Neuronal stem cell (in vitro differentiated cells): ENCODE measurements at regions not wholly inside any gene's neighbourhood (a gene's known extent, or its start where the extent isn't known, plus 50 kb on each side); places are given as distances from the start of the nearest gene placed in this dataset.
"Not testable (repeated sequence)": the region's sequence is repeated elsewhere in the genome, so short reads cannot be mapped to it uniquely, and the experiment has no call there.

ENCODE experiments used
- DNase-seq: peaks from one replicate; pipeline ENCODE4 v3.0.0-alpha.2; 2013; ENCODE audit warnings: low spot score
- H2AFZ ChIP-seq: one replicate; pipeline ENCODE4 v1.6.1; 2013; ENCODE audit warnings: mild to moderate bottlenecking, low read length, inconsistent platforms
- H2AK5ac ChIP-seq: 2 replicates; pipeline ENCODE4 v1.6.1; 2013; ENCODE audit warnings: low read depth, mild to moderate bottlenecking, inconsistent platforms, low read length, moderate library complexity, mixed read lengths
- H2BK120ac ChIP-seq: 2 replicates; pipeline ENCODE4 v1.6.1; 2013; ENCODE audit warnings: low read depth, mild to moderate bottlenecking, inconsistent platforms, low read length, moderate library complexity, mixed read lengths
- H2BK12ac ChIP-seq: one replicate; pipeline ENCODE4 v1.6.1; 2013; ENCODE audit warnings: low read length, inconsistent platforms
- H2BK15ac ChIP-seq: 2 replicates; pipeline ENCODE4 v1.6.1; 2013; ENCODE audit warnings: mild to moderate bottlenecking, low read length, inconsistent platforms, mixed read lengths
- H2BK5ac ChIP-seq: one replicate; pipeline ENCODE4 v1.6.1; 2013; ENCODE audit warnings: inconsistent platforms, mild to moderate bottlenecking, low read length, moderate library complexity
- H3K14ac ChIP-seq: one replicate; pipeline ENCODE4 v1.6.1; 2013; ENCODE audit warnings: low read length, inconsistent platforms
- H3K18ac ChIP-seq: 2 replicates; pipeline ENCODE4 v1.6.1; 2013; ENCODE audit warnings: low read length, inconsistent platforms
- H3K23ac ChIP-seq: 2 replicates; pipeline ENCODE4 v1.6.1; 2013; ENCODE audit warnings: low read depth, mild to moderate bottlenecking, mixed read lengths, low read length, inconsistent platforms; ENCODE audit not compliant: poor library complexity
- H3K27ac ChIP-seq: replicated peaks from 3 replicates; pipeline ENCODE4 v1.5.1; 2013; ENCODE audit warnings: low read length, inconsistent platforms
- H3K27me3 ChIP-seq, 3 experiments: 2 replicates each; pipeline ENCODE4 v1.6.1; 2013; ENCODE audit warnings: low read length in 3 of 3, mild to moderate bottlenecking in 2 of 3, inconsistent platforms in 1 of 3, low read depth in 1 of 3, mixed read lengths in 1 of 3, moderate library complexity in 1 of 3; ENCODE audit not compliant: control insufficient read depth in 3 of 3, insufficient read depth in 3 of 3
- H3K36me3 ChIP-seq, 2 donors: replicated peaks in 1 of 2; 2 replicates each; pipeline ENCODE4 v1.6.1; 2013; ENCODE audit warnings: low read length in 2 of 2; ENCODE audit not compliant: control insufficient read depth in 2 of 2, insufficient read depth in 2 of 2
- H3K4ac ChIP-seq: 2 replicates; pipeline ENCODE4 v1.6.1; 2013; ENCODE audit warnings: inconsistent platforms, mild to moderate bottlenecking, low read length, moderate library complexity
- H3K4me1 ChIP-seq, 2 donors: 1 replicate in 1 of 2; 2 replicates in 1 of 2; pipeline ENCODE4 v1.6.1; 2013; ENCODE audit warnings: low read length in 2 of 2, low read depth in 1 of 2; ENCODE audit not compliant: control insufficient read depth in 2 of 2, insufficient read depth in 1 of 2
- H3K4me2 ChIP-seq: one replicate; pipeline ENCODE4 v1.6.1; 2013; ENCODE audit warnings: mild to moderate bottlenecking, low read length, inconsistent platforms; ENCODE audit not compliant: insufficient read depth, poor library complexity, severe bottlenecking
- H3K4me3 ChIP-seq, 2 donors: 2 replicates each; pipeline ENCODE4 v1.5.1; 2013; ENCODE audit warnings: low read length in 2 of 2, mild to moderate bottlenecking in 2 of 2, inconsistent platforms in 1 of 2, moderate library complexity in 1 of 2
- H3K79me1 ChIP-seq: one replicate; pipeline ENCODE4 v1.6.1; 2013; ENCODE audit warnings: low read depth, mild to moderate bottlenecking, inconsistent platforms, low read length, moderate library complexity
- H3K9ac ChIP-seq: one replicate; pipeline ENCODE4 v1.6.1; 2013; ENCODE audit warnings: mild to moderate bottlenecking, low read depth, low read length, inconsistent platforms; ENCODE audit not compliant: poor library complexity
- H3K9me3 ChIP-seq, 2 donors: replicated peaks in 1 of 2; 2 replicates each; pipeline versions ENCODE3 to v1.6.1; 2013; ENCODE audit warnings: low read length in 2 of 2, mild to moderate bottlenecking in 2 of 2, inconsistent platforms in 1 of 2, low read depth in 1 of 2, mixed read lengths in 1 of 2, moderate library complexity in 1 of 2; ENCODE audit not compliant: control insufficient read depth in 2 of 2, insufficient read depth in 1 of 2
- H4K8ac ChIP-seq: one replicate; pipeline ENCODE4 v1.6.1; 2013; ENCODE audit warnings: low read depth, mild to moderate bottlenecking, inconsistent platforms, low read length, moderate library complexity
- H4K91ac ChIP-seq: one replicate; pipeline ENCODE4 v1.6.1; 2013; ENCODE audit warnings: low read length, low read depth, mild to moderate bottlenecking, inconsistent platforms; ENCODE audit not compliant: poor library complexity
- WGBS, 2 donors: extraction: QIAGEN DNeasy Blood & Tissue Kit; methylation state at CpG; one replicate each; pipeline ENCODE4 v1.1.7; 2013; ENCODE audit warnings: missing lambda C conversion rate in 2 of 2, mixed read lengths in 1 of 2; ENCODE audit not compliant: insufficient read length in 2 of 2, insufficient replicate concordance in 1 of 2; ENCODE audit errors: extremely low coverage in 2 of 2; 5-methylcytosine and 5-hydroxymethylcytosine counted together

- not testable (repeated sequence) for H2BK120ac ChIP-seq, H3K27me3 ChIP-seq, H2BK15ac ChIP-seq, H3K4ac ChIP-seq, DNase-seq, H3K79me1 ChIP-seq, H3K23ac ChIP-seq, H3K4me3 ChIP-seq, H3K27ac ChIP-seq, H2AK5ac ChIP-seq, H3K9ac ChIP-seq, H3K4me1 ChIP-seq, H2AFZ ChIP-seq, H2BK12ac ChIP-seq, H3K9me3 ChIP-seq, H4K8ac ChIP-seq, H3K14ac ChIP-seq, H3K4me2 ChIP-seq, H2BK5ac ChIP-seq, H3K36me3 ChIP-seq, H4K91ac ChIP-seq, H3K18ac ChIP-seq
- no CpG with 5 or more reads among the region's 7 CpGs for WGBS, 2 donors
Measured at GRCh38 chr2:91565689-91566430, 2874.4 kb downstream of the RPIA start.

- not testable (repeated sequence) for H3K79me1 ChIP-seq, H3K4me2 ChIP-seq, H3K14ac ChIP-seq, H3K9me3 ChIP-seq, H3K4me3 ChIP-seq, H3K4me1 ChIP-seq, H2AK5ac ChIP-seq, H3K36me3 ChIP-seq, H2AFZ ChIP-seq, DNase-seq, H3K23ac ChIP-seq, H2BK12ac ChIP-seq, H2BK120ac ChIP-seq, H4K91ac ChIP-seq, H3K4ac ChIP-seq, H4K8ac ChIP-seq, H3K27me3 ChIP-seq, H3K18ac ChIP-seq, H3K27ac ChIP-seq, H2BK15ac ChIP-seq, H2BK5ac ChIP-seq, H3K9ac ChIP-seq
- WGBS, 2 donors = no CpG with 5 or more reads among the region's 8 CpGs
Measured at GRCh38 chr2:91566611-91567010, 2875.1 kb downstream of the RPIA start.

- not testable (repeated sequence) for H3K9me3 ChIP-seq, H3K18ac ChIP-seq, H3K23ac ChIP-seq, H2AK5ac ChIP-seq, H3K4me2 ChIP-seq, H3K27me3 ChIP-seq, H3K4me1 ChIP-seq, H2BK120ac ChIP-seq, DNase-seq, H3K4ac ChIP-seq, H4K91ac ChIP-seq, H3K36me3 ChIP-seq, H2AFZ ChIP-seq, H3K9ac ChIP-seq, H2BK15ac ChIP-seq, H4K8ac ChIP-seq, H3K27ac ChIP-seq, H3K14ac ChIP-seq, H2BK5ac ChIP-seq, H2BK12ac ChIP-seq, H3K4me3 ChIP-seq, H3K79me1 ChIP-seq
- no CpG with 5 or more reads among the region's 18 CpGs for WGBS, 2 donors
Measured at GRCh38 chr2:91567546-91568335, 2876.3 kb downstream of the RPIA start.
